ENCODE measurements at regions not wholly inside any gene's neighbourhood (a gene's known extent, or its start where the extent isn't known, plus 50 kb on each side); places are given as distances from the start of the nearest gene placed in this dataset.

DNA sequence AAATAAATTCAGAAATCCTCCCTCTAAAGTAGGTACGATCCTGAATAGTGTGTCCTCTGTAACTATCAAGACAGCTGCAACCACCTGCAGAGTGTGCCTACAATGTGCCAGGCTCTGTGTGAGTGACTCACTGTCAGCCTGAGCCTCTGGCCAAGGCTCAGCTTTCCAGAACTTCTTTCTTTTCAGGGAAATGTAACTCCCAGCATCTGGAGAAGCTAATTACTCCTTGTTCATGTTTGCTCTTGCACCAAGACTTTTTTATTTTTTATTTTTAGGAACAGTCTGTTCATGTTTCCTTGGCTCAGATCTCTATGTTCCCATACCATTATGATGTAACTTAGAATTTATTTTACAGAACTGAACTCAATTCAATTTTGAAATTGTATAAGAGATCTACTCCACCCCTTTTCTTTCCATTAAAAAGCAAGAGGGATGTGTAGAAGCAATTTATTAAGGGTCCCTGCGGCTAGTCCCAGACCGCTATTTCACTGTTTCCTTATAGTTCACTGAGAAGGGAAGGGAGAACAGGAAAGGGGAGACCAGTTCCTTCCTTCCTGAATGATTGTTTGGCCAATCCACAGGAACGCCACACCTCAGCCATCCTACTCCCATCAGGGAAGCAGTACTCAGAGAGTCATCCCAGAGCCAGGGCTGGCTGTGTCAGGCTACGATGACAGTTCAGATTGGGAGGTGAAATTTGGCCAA, 112.4 kb upstream of the ZNF648 start:
- peak overlapping the region in 1 of 2 donors; percentile 64 for H3K27ac ChIP-seq (ENCODE audit: low read depth in 1 of 2, low read length in 1 of 2)
- TF ChIP-seq, protein P1, sequence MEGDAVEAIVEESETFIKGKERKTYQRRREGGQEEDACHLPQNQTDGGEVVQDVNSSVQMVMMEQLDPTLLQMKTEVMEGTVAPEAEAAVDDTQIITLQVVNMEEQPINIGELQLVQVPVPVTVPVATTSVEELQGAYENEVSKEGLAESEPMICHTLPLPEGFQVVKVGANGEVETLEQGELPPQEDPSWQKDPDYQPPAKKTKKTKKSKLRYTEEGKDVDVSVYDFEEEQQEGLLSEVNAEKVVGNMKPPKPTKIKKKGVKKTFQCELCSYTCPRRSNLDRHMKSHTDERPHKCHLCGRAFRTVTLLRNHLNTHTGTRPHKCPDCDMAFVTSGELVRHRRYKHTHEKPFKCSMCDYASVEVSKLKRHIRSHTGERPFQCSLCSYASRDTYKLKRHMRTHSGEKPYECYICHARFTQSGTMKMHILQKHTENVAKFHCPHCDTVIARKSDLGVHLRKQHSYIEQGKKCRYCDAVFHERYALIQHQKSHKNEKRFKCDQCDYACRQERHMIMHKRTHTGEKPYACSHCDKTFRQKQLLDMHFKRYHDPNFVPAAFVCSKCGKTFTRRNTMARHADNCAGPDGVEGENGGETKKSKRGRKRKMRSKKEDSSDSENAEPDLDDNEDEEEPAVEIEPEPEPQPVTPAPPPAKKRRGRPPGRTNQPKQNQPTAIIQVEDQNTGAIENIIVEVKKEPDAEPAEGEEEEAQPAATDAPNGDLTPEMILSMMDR (IDR thresholded peaks at IDR 0.05; ENCODE audit: control extremely low read depth, extremely low read depth): no peak
- peak in 2 of 3 donors; percentile 15 to 18 for DNase-seq
- no peak for ATAC-seq (ENCODE audit: insufficient read depth, low FRiP score)
- H3K4me1 ChIP-seq (ENCODE audit: control insufficient read depth in 5 of 5, insufficient read depth in 5 of 5, low read length in 5 of 5): peaks cover 0 to 6% (median 4%) of the 10 kb centered on the region in 5 donors
- no peak overlapping the region for H3K4me3 ChIP-seq
- H3K27me3 ChIP-seq (ENCODE audit: control insufficient read depth in 3 of 3, insufficient read depth in 3 of 3, low read length in 2 of 3): no peaks in the 10 kb centered on the region
- 61 to 63% methylated on average over 5 of the region's 5 CpGs for WGBS, 2 donors
- no peaks in the 10 kb centered on the region for H3K36me3 ChIP-seq (ENCODE audit: control insufficient read depth in 4 of 4, insufficient read depth in 4 of 4, low read length in 4 of 4)
- no peaks in the 10 kb centered on the region for H3K9me3 ChIP-seq (ENCODE audit: control insufficient read depth in 4 of 4, insufficient read depth in 3 of 4, low read length in 3 of 4)
- H3K9ac ChIP-seq (ENCODE audit: insufficient read depth in 1 of 2, low read length in 2 of 2): no peak overlapping the region

DNA sequence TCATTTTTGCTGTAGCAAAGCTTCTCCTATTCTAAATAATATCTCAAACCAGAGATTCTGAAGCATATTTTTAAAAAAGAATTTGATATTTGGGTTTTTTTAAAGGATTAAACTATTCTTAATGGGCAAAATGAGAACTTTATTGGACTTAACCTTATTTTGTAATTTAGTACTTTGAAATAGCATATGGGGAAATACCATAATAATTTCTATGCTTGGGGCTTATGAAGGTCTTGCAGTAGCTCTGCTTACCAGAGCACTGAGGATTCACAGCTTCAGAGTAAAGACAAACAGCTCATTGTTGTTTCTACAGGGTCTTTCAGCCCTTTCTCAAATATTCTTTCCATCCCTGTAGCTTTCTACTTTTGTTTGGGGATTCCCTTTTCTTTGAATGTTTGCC, 111.2 kb upstream of the ZNF648 start:
- TF ChIP-seq, protein P1 (IDR thresholded peaks at IDR 0.05; ENCODE audit: control extremely low read depth, extremely low read depth): no peak
- ATAC-seq (ENCODE audit: insufficient read depth, low FRiP score): no peak
- Histone ChIP-seq H3K4me3 (no peak overlapping the region), H3K27me3 (ENCODE audit: control insufficient read depth in 3 of 3, insufficient read depth in 3 of 3, low read length in 2 of 3) (no peaks in the 10 kb centered on the region), H3K9ac (ENCODE audit: insufficient read depth in 1 of 2, low read length in 2 of 2) (no peak overlapping the region), H3K27ac (ENCODE audit: low read depth in 1 of 2, low read length in 1 of 2) (no peak overlapping the region), H3K4me1 (ENCODE audit: control insufficient read depth in 5 of 5, insufficient read depth in 5 of 5, low read length in 5 of 5) (peaks cover 0 to 6% (median 4%) of the 10 kb centered on the region in 5 donors), H3K9me3 (ENCODE audit: control insufficient read depth in 4 of 4, insufficient read depth in 3 of 4, low read length in 3 of 4) (no peaks in the 10 kb centered on the region), H3K36me3 (ENCODE audit: control insufficient read depth in 4 of 4, insufficient read depth in 4 of 4, low read length in 4 of 4) (no peaks in the 10 kb centered on the region)
- no peak for DNase-seq

DNA sequence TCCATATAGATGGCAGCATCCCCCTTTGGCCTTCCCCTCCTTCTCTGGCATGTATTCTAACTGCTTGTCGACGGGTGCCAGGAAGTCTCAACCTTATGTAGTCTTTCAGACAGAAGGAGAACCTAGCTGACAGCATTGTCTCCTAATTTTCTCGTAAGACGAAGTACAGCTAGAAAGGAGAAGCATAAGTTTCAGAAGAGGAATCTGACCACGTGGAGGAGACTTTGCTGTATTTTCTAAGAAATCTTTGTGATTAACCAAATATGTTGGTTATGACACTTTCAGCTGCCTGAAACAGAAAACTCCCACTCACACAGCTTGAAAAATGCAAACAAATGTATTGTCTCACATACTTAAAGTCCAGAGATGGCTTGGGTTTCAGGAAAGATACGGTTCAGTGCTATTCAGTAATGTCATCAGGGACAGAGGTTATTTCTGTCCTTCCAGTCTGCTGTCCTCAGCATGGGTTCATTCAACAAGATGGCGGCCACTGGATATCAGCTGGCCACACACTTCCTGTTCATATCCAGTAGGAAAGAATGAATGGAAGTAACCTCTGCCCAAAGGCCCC, 109.5 kb upstream of the ZNF648 start:
- H3K9ac ChIP-seq (ENCODE audit: insufficient read depth in 1 of 2, low read length in 2 of 2): no peak overlapping the region
- H3K4me3 ChIP-seq: no peak overlapping the region
- H3K27me3 ChIP-seq (ENCODE audit: control insufficient read depth in 3 of 3, insufficient read depth in 3 of 3, low read length in 2 of 3): no peaks in the 10 kb centered on the region
- 27 to 46% methylated on average over 7 of the region's 7 CpGs for WGBS, 2 donors
- DNase-seq (peak; percentile 53 to 60 (median 54)), ATAC-seq (ENCODE audit: insufficient read depth, low FRiP score) (peak; percentile 8)
- TF ChIP-seq, protein P1 (IDR thresholded peaks at IDR 0.05; ENCODE audit: control extremely low read depth, extremely low read depth): no peak
- peak overlapping the region in 1 of 2 donors; percentile 49 for H3K27ac ChIP-seq (ENCODE audit: low read depth in 1 of 2, low read length in 1 of 2)
- no peaks in the 10 kb centered on the region for H3K9me3 ChIP-seq (ENCODE audit: control insufficient read depth in 4 of 4, insufficient read depth in 3 of 4, low read length in 3 of 4)
- H3K4me1 ChIP-seq (ENCODE audit: control insufficient read depth in 5 of 5, insufficient read depth in 5 of 5, low read length in 5 of 5): peaks cover 0 to 6% (median 4%) of the 10 kb centered on the region in 5 donors
- H3K36me3 ChIP-seq (ENCODE audit: control insufficient read depth in 4 of 4, insufficient read depth in 4 of 4, low read length in 4 of 4): no peaks in the 10 kb centered on the region

Data from lung (tissue), 11 donors.